OCI-LY1 (cell line): ENCODE measurements at regions not wholly inside any gene's neighbourhood (a gene's known extent, or its start where the extent isn't known, plus 50 kb on each side); places are given as distances from the start of the nearest gene placed in this dataset.

ENCODE experiments used
- H2AFZ ChIP-seq: fragments of 200-600 bp; sonication (generic), shearing (Covaris generic); 2 replicates; pipeline ENCODE4 v1.6.0; 2014; ENCODE audit warnings: antibody characterized with exemption, mild to moderate bottlenecking, low read length
- H3F3A ChIP-seq: fragments of 200-600 bp; sonication (generic), shearing (Covaris generic); 2 replicates; pipeline ENCODE4 v1.6.0; 2014; ENCODE audit warnings: mild to moderate bottlenecking, antibody characterized with exemption, low read length, moderate library complexity; ENCODE audit not compliant: insufficient read depth
- H3K27ac ChIP-seq: fragments of 200-600 bp; sonication (generic); 2 replicates; pipeline ENCODE4 v1.5.1; 2014; ENCODE audit warnings: low read length, mixed run types, mild to moderate bottlenecking, low read depth; ENCODE audit not compliant: poor library complexity, severe bottlenecking
- H3K27me3 ChIP-seq: fragments of 200-600 bp; sonication (generic); 2 replicates; pipeline ENCODE4 v1.6.0; 2014; ENCODE audit warnings: antibody characterized with exemption, mild to moderate bottlenecking, low read length, moderate library complexity; ENCODE audit not compliant: insufficient read depth
- H3K36me3 ChIP-seq: fragments of 200-600 bp; sonication (generic); 2 replicates; pipeline ENCODE4 v1.6.1; 2014; ENCODE audit warnings: mild to moderate bottlenecking, antibody characterized with exemption, low read length, moderate library complexity, mixed read lengths; ENCODE audit not compliant: insufficient read depth
- H3K4me1 ChIP-seq: fragments of 200-600 bp; sonication (generic); 2 replicates; pipeline ENCODE4 v1.5.1; 2014; ENCODE audit warnings: mild to moderate bottlenecking, low read length, moderate library complexity; ENCODE audit not compliant: insufficient read depth, severe bottlenecking
- H3K4me2 ChIP-seq: fragments of 200-600 bp; sonication (generic), shearing (Covaris generic); 2 replicates; pipeline ENCODE4 v1.6.1; 2014; ENCODE audit warnings: low read length
- H3K4me3 ChIP-seq: fragments of 200-600 bp; sonication (generic); 2 replicates; pipeline ENCODE4 v1.5.1; 2014; ENCODE audit warnings: low read length, low read depth, mild to moderate bottlenecking, mixed read lengths; ENCODE audit not compliant: poor library complexity, severe bottlenecking
- H3K79me2 ChIP-seq: fragments of 200-600 bp; shearing (Covaris generic); 2 replicates; pipeline ENCODE4 v1.6.1; 2016; ENCODE audit warnings: mixed run types, low read length, mixed read lengths; ENCODE audit not compliant: insufficient read depth
- H3K9ac ChIP-seq: fragments of 200-600 bp; sonication (generic), shearing (Covaris generic); 2 replicates; pipeline ENCODE4 v1.6.1; 2014; ENCODE audit warnings: mild to moderate bottlenecking, low read length, mixed read lengths
- H3K9me2 ChIP-seq: fragments of 200-600 bp; sonication (generic), shearing (Covaris generic); 2 replicates; pipeline ENCODE4 v1.6.1; 2014; ENCODE audit warnings: low read depth, mild to moderate bottlenecking, low read length, mixed read lengths
- H3K9me3 ChIP-seq: fragments of 200-600 bp; shearing (Covaris generic); 2 replicates; pipeline ENCODE4 v1.6.1; 2014; ENCODE audit warnings: low read length, mixed read lengths
- H4K20me1 ChIP-seq: fragments of 200-600 bp; sonication (generic), shearing (Covaris generic); 2 replicates; pipeline ENCODE4 v1.6.0; 2016; ENCODE audit warnings: mild to moderate bottlenecking, low read length; ENCODE audit not compliant: insufficient read depth
- CTCF ChIP-seq: fragments of 200-600 bp; sonication (generic), shearing (Covaris generic); IDR thresholded peaks from 2 replicates; pipeline ENCODE4 v1.5.1; 2017; ENCODE audit warnings: mild to moderate bottlenecking, antibody characterized with exemption, low read length, moderate library complexity, mixed read lengths
- EZH2 ChIP-seq: fragments of 200-600 bp; sonication (generic), shearing (Covaris generic); IDR thresholded peaks from 2 replicates; pipeline ENCODE4 v1.8.0; 2017; ENCODE audit warnings: borderline replicate concordance, mixed run types, mild to moderate bottlenecking, antibody characterized with exemption, low read length, moderate library complexity, mixed read lengths

GRCh38 chr12:43098071-43098470, 453.9 kb downstream of the ADAMTS20 start:
- no peak overlapping the region for H3K4me2 ChIP-seq

GRCh38 chr12:43097471-43097870, 454.5 kb downstream of the ADAMTS20 start:
- no peaks in the 10 kb centered on the region for H4K20me1 ChIP-seq
- H3K4me1 ChIP-seq: no peaks in the 10 kb centered on the region
- no peak overlapping the region for H3K4me3 ChIP-seq
- no peak overlapping the region for H3K27ac ChIP-seq
- no peaks in the 10 kb centered on the region for H3K36me3 ChIP-seq
- H3K9me3 ChIP-seq: no peaks in the 10 kb centered on the region
- no peak overlapping the region for H2AFZ ChIP-seq
- H3K27me3 ChIP-seq: no peaks in the 10 kb centered on the region
- no peaks in the 10 kb centered on the region for H3F3A ChIP-seq
- no peak overlapping the region for H3K4me2 ChIP-seq
- H3K9me2 ChIP-seq: no peaks in the 10 kb centered on the region
- no peak for TF ChIP-seq CTCF
- no peaks in the 10 kb centered on the region for H3K79me2 ChIP-seq
- no peak overlapping the region for H3K9ac ChIP-seq

More at GRCh38 chr12:43098071-43098470, 453.9 kb downstream of the ADAMTS20 start:
- no peaks in the 10 kb centered on the region for H3F3A ChIP-seq
- TF ChIP-seq CTCF (no peak), EZH2 (no peak)
- no peaks in the 10 kb centered on the region for H4K20me1 ChIP-seq
- no peaks in the 10 kb centered on the region for H3K9me3 ChIP-seq
- no peak overlapping the region for H3K9ac ChIP-seq
- H3K9me2 ChIP-seq: no peaks in the 10 kb centered on the region
- no peaks in the 10 kb centered on the region for H3K36me3 ChIP-seq
- H3K79me2 ChIP-seq: no peaks in the 10 kb centered on the region
- H3K27me3 ChIP-seq: no peaks in the 10 kb centered on the region
- no peak overlapping the region for H3K27ac ChIP-seq
- no peaks in the 10 kb centered on the region for H3K4me1 ChIP-seq
- H3K4me3 ChIP-seq: no peak overlapping the region
- H2AFZ ChIP-seq: no peak overlapping the region

- Histone ChIP-seq H3K27ac (no peak overlapping the region), H2AFZ (no peak overlapping the region), H3K4me1 (no peaks in the 10 kb centered on the region), H3K9me2 (no peaks in the 10 kb centered on the region), H3F3A (no peaks in the 10 kb centered on the region), H3K4me2 (no peak overlapping the region), H3K27me3 (no peaks in the 10 kb centered on the region), H3K9ac (no peak overlapping the region), H3K79me2 (no peaks in the 10 kb centered on the region), H3K36me3 (no peaks in the 10 kb centered on the region), H4K20me1 (no peaks in the 10 kb centered on the region), H3K9me3 (no peaks in the 10 kb centered on the region), H3K4me3 (no peak overlapping the region)
- TF ChIP-seq CTCF: no peak
- TF ChIP-seq EZH2: no peak
These were observed 456.2 kb downstream of the ADAMTS20 start for GRCh38 chr12:43095669-43096280.
